EL (cell line): ENCODE measurements at regions not wholly inside any gene's neighbourhood (a gene's known extent, or its start where the extent isn't known, plus 50 kb on each side); places are given as distances from the start of the nearest gene placed in this dataset.
"Not testable (repeated sequence)": the region's sequence is repeated elsewhere in the genome, so short reads cannot be mapped to it uniquely, and the experiment has no call there.

Experiments
- DNase-seq: peaks from one replicate; pipeline ENCODE4 v3.0.0-alpha.2; 2016

- DNase-seq: no peak
These were observed 1056.9 kb upstream of the ATXN8OS start for GRCh38 chr13:69050696-69051095.

GRCh38 chr13:69044629-69045028 is 1063.0 kb upstream of the ATXN8OS start:
- DNase-seq: no peak

GRCh38 chr13:69040898-69041297 is 1066.7 kb upstream of the ATXN8OS start:
- no peak for DNase-seq

- DNase-seq: no peak
These were observed 1071.9 kb upstream of the ATXN8OS start for GRCh38 chr13:69035771-69036170.

- DNase-seq: no peak
These were observed 1078.7 kb upstream of the ATXN8OS start for GRCh38 chr13:69028936-69029335.

GRCh38 chr13:69020120-69020519 is 1087.5 kb upstream of the ATXN8OS start:
- no peak for DNase-seq

GRCh38 chr13:69018173-69018572 is 1089.5 kb upstream of the ATXN8OS start:
- DNase-seq: not testable (repeated sequence)

GRCh38 chr13:69010789-69011188 is 1096.8 kb upstream of the ATXN8OS start:
- DNase-seq: no peak

- DNase-seq: no peak
These were observed 1099.1 kb upstream of the ATXN8OS start for GRCh38 chr13:69008499-69008898.

- no peak for DNase-seq
These were observed 1109.6 kb upstream of the ATXN8OS start for GRCh38 chr13:68998056-68998455.

GRCh38 chr13:68996668-68997025 is 1111.0 kb upstream of the ATXN8OS start:
- no peak for DNase-seq

- DNase-seq: no peak
These were observed 1111.5 kb upstream of the ATXN8OS start for GRCh38 chr13:68995972-68996667.

- DNase-seq: no peak
These were observed 1114.5 kb upstream of the ATXN8OS start for GRCh38 chr13:68993154-68993553.

- DNase-seq: no peak
These were observed 1119.5 kb upstream of the ATXN8OS start for GRCh38 chr13:68988176-68988575.

GRCh38 chr13:68987585-68987984 is 1120.0 kb upstream of the ATXN8OS start:
- DNase-seq: no peak

GRCh38 chr13:68984688-68985319 is 1122.8 kb upstream of the ATXN8OS start:
- no peak for DNase-seq

- no peak for DNase-seq
These were observed 1124.5 kb upstream of the ATXN8OS start for GRCh38 chr13:68982961-68983619.

GRCh38 chr13:68976287-68976686 is 1131.3 kb upstream of the ATXN8OS start:
- no peak for DNase-seq

- DNase-seq: no peak
These were observed 1137.1 kb upstream of the ATXN8OS start for GRCh38 chr13:68970532-68970931.

- DNase-seq: no peak
These were observed 1159.0 kb upstream of the ATXN8OS start for GRCh38 chr13:68948586-68948985.

- DNase-seq: no peak
These were observed 1163.4 kb upstream of the ATXN8OS start for GRCh38 chr13:68944272-68944671.

GRCh38 chr13:68940049-68940448 is 1167.6 kb upstream of the ATXN8OS start:
- DNase-seq: no peak

- no peak for DNase-seq
These were observed 1169.0 kb upstream of the ATXN8OS start for GRCh38 chr13:68938639-68939038.

GRCh38 chr13:68929075-68929745 is 1178.4 kb upstream of the ATXN8OS start:
- no peak for DNase-seq
